Fibroblast of the aortic adventitia (primary cell): ENCODE measurements at regions not wholly inside any gene's neighbourhood (a gene's known extent, or its start where the extent isn't known, plus 50 kb on each side); places are given as distances from the start of the nearest gene placed in this dataset.

Experiments
- DNase-seq: peaks from one replicate; pipeline ENCODE4 v3.0.0-alpha.2; 2010; ENCODE audit warnings: low read depth
- H3K4me3 ChIP-seq: 2 replicates; pipeline ENCODE4 v1.5.1; 2011; ENCODE audit warnings: low read depth, mild to moderate bottlenecking, control low read depth, low read length, moderate library complexity
- CTCF ChIP-seq: IDR thresholded peaks from 2 replicates; pipeline ENCODE4 v1.5.1; 2011; ENCODE audit warnings: mild to moderate bottlenecking, low read length, control low read depth, inconsistent platforms; ENCODE audit not compliant: insufficient read depth

DNA sequence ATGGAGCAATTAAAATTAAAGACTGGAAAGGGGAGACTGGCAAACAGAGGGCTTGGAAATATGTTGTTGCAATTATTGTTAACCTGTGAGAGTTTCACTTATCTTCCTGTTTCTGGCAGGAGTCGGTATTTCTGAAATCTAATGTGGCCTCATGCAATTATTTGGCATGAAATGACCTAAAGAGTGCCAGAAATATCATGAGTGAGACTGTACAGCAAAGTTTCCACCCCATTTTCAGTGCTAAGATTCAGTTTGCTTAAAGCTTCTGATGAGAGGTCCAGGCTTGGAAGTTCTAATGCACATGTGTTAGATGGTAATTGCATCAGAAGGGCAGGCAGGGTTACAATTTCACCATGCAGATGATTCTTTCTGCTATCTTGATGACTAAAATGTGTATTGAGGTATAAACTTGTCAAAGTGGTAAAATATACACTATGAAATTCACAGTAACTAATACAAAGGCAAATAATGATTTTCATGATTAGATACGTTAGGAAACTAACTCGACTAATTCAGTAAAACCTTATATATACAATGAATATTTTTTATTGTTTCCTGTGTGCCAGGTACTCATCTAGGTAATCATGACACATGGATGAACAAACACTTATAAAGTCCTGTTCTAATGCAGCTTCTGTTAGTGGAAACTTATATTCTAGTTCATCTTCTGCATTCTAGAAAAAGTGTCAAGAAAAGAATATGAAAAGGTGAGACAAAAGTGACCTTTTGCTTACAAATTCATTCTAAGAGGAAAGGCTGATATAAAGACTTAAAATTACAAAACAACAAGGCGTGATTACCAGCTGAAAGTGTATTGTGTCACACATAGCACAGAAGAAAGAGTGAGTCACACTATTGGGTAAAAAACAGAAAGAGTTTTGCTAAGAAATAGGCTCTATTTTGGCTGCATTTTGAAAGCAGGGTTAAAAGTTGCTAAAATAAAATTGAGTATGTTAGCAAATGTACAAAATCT, 533.4 kb upstream of the SEMA3D start:
- no peak for TF ChIP-seq CTCF
- DNase-seq = peak; percentile 93
- no peak overlapping the region for H3K4me3 ChIP-seq

DNA sequence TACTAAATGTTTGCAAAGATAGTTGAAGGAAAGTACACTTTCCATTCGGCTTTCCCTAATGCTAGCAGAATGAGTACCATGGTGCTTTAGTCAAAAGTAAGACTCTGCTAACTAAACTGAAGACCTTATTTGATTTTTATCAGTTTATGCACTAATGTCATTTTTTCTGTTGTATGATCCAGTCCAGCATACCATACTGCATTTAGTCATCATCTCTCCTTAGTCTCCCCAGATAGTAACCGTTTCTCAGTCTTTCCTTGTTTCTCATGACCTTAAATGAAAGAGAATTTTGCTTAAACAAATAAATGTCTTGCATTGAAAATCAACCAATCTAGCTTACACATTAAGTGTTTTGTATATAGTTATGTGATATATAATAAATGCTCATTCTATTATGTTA, 529.5 kb upstream of the SEMA3D start:
- DNase-seq = peak; percentile 9
- no peak overlapping the region for H3K4me3 ChIP-seq
- TF ChIP-seq CTCF = no peak

- peak; percentile 15 for DNase-seq
- no peak for TF ChIP-seq CTCF
- no peak overlapping the region for H3K4me3 ChIP-seq
Measured at GRCh38 chr7:85714951-85715350, 528.1 kb upstream of the SEMA3D start.

DNA sequence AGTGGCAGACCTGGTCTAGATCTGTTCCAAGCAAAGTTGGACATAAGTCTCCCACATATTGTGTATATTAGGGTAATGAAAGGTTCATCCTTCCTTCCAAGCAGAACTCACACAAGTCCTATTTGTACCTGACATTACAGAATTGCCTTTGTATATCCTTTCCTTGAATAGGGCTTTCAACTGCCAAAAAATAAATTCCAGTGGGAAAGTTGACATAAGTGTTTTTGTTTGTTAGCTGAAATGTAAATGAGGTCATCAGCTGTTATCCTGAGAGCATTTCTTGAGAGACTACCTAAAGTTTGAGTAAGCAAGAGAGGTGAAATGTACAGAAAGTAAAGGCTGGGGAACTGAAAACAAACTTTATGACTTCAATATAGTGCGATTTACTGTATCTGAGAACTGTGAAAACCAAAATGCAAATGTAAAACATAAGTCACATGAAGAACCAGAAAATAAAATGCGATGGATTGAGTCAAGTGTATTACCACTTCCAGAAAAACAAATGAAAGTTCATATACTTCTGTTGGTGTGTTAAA, 527.3 kb upstream of the SEMA3D start:
- TF ChIP-seq CTCF = no peak
- no peak for DNase-seq
- no peak overlapping the region for H3K4me3 ChIP-seq

GRCh38 chr7:85713171-85713570, 526.3 kb upstream of the SEMA3D start:
- no peak for DNase-seq
- no peak for TF ChIP-seq CTCF
- no peak overlapping the region for H3K4me3 ChIP-seq

DNA sequence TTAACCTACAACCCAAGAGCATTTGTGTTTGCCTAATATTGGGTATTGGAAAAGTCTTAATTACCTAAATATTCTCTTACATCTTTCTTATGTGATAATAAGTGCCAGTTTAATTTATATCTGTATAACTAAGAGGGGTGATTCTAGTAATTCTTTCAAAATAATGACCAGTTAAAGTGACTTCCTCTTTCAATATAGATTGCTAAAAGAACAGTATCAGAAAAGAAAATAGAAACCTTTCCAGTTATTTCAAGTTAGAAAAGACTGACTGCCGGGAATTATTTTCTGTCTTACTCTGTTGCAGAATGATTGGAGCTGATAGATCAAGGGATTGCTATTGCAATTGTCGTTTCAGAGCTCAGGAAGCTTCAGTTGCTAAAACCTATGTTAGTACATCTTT, 525.0 kb upstream of the SEMA3D start:
- no peak for TF ChIP-seq CTCF
- DNase-seq = no peak
- H3K4me3 ChIP-seq = no peak overlapping the region
